GM12891 (cell line): ENCODE measurements at regions not wholly inside any gene's neighbourhood (a gene's known extent, or its start where the extent isn't known, plus 50 kb on each side); places are given as distances from the start of the nearest gene placed in this dataset.

Source experiments
- POLR2A ChIP-seq: IDR thresholded peaks from 2 replicates; pipeline ENCODE4 v1.6.1; 2011; ENCODE audit warnings: low read depth, low read length, control low read depth
- POLR2AphosphoS5 ChIP-seq: IDR thresholded peaks from 2 replicates; pipeline ENCODE4 v1.6.1; 2011; ENCODE audit warnings: low read depth, low read length, control low read depth

DNA sequence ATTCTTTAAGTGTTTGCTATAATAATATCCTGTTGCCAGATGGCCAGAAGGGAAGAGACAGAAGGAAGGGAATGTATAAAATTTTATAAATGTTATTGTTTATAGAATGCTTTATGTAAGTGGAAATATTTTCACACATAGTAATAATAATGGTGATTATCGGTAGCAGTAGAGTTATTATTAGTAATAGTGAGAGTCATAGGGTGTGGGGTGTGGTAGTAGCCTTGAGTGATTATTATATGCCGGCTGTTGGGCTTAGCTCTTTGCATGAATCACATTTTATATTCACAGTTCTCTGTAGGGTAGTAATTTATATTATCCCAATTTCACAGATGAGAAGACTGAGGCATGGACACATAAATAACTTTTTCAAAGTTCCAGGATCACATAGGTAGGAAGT lies 391.4 kb downstream of the C12orf75 start:
- TF ChIP-seq POLR2AphosphoS5 (no peak), POLR2A (no peak)
